Naive B cell (primary cell): ENCODE measurements at regions not wholly inside any gene's neighbourhood (a gene's known extent, or its start where the extent isn't known, plus 50 kb on each side); places are given as distances from the start of the nearest gene placed in this dataset.
"Not testable (repeated sequence)": the region's sequence is repeated elsewhere in the genome, so short reads cannot be mapped to it uniquely, and the experiment has no call there.

Experiments
- ATAC-seq, 2 donors: fragments of 150-1000 bp; cut with Tn5 transposase; 2 replicates each; pipeline ENCODE4 v1.10.0; 2021; ENCODE audit warnings: low read depth in 2 of 2, mild to moderate bottlenecking in 2 of 2, moderate library complexity in 2 of 2
- DNase-seq: peaks from one replicate; pipeline ENCODE4 v3.0.0; 2022
- H3K27ac Mint-ChIP-seq, 6 donors: one replicate each; pipeline ENCODE4 v1.8.0; 2020 to 2022; ENCODE audit warnings: mild to moderate bottlenecking in 6 of 6, mixed read lengths in 6 of 6, moderate library complexity in 5 of 6, inconsistent platforms in 2 of 6
- H3K27me3 Mint-ChIP-seq, 3 donors: one replicate each; pipeline ENCODE4 v1.8.0; 2021 to 2022; ENCODE audit warnings: mixed read lengths in 3 of 3, mild to moderate bottlenecking in 1 of 3
- H3K36me3 Mint-ChIP-seq, 2 donors: one replicate each; pipeline ENCODE4 v1.8.0; 2020 to 2022; ENCODE audit warnings: mixed read lengths in 2 of 2, inconsistent platforms in 1 of 2, mild to moderate bottlenecking in 1 of 2
- H3K4me1 Mint-ChIP-seq, 3 donors: one replicate each; pipeline ENCODE4 v1.8.0; 2020 to 2022; ENCODE audit warnings: mixed read lengths in 3 of 3, inconsistent platforms in 1 of 3, mild to moderate bottlenecking in 1 of 3, moderate library complexity in 1 of 3
- H3K4me3 Mint-ChIP-seq, 8 donors: one replicate each; pipeline ENCODE4 v1.8.0; 2020 to 2022; ENCODE audit warnings: mild to moderate bottlenecking in 8 of 8, mixed read lengths in 8 of 8, moderate library complexity in 8 of 8, inconsistent platforms in 2 of 8
- H3K9me3 Mint-ChIP-seq, 7 donors: one replicate each; pipeline ENCODE4 v1.8.0; 2020 to 2022; ENCODE audit warnings: mixed read lengths in 7 of 7, mild to moderate bottlenecking in 5 of 7, inconsistent platforms in 2 of 7, moderate library complexity in 1 of 7

DNA sequence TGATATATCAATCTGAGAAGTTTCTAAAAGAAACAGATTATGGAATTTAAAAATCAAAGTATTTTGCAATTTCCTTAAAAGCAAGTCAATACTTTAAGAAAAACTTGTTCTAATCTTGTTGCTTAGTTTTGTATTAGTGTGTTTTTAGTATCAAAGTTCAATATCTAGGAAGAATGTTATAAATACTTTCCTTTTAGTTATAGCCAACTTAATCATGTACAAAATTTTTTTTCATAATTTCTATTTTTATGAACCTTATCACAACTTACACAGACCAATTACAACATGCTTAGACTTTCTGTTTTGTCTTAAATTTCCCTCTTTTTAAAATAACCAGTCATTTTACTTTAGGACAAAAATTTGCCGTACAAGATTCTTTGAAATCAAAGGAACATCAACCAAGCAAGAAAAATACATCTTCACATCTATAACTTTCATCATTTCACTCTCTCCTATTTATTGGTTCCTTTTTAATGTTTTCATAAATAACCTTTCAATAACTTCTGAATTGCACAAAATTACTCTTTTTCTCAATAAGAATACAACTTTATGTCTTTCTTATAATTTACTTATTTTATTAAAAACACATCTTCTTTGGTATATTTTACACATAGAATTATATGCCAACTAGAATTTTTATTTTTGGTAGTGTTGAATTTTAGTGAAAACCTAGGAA, 308.2 kb upstream of the GLI3 start:
- DNase-seq (no peak), ATAC-seq (no peak)
- no peaks in the 10 kb centered on the region for H3K36me3 Mint-ChIP-seq
- H3K4me3 Mint-ChIP-seq = no peak overlapping the region
- no peaks in the 10 kb centered on the region for H3K27me3 Mint-ChIP-seq
- no peak overlapping the region for H3K27ac Mint-ChIP-seq
- H3K9me3 Mint-ChIP-seq = peaks cover 0 to 22% (median 10%) of the 10 kb centered on the region in 7 donors
- no peaks in the 10 kb centered on the region for H3K4me1 Mint-ChIP-seq

DNA sequence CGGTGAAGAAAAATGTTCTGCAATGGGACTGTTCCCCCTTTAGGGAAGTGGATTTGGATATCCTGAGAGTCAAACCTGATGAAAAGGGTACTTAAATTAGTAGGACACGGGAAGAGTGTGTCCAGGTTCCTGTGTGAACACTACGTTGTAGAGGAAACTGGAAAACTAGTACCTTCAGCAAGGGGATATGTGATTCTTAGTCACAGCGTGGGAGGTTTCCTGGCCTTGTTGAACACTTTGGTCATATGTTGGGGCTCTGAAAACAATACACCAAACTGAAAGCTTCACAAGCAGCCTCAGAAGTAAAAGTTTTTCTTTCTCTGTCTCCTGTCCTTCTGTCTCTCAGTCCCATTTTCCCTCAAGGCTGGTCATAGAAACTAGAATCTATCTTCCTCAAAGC, 306.9 kb upstream of the GLI3 start:
- no peaks in the 10 kb centered on the region for H3K36me3 Mint-ChIP-seq
- no peaks in the 10 kb centered on the region for H3K27me3 Mint-ChIP-seq
- H3K27ac Mint-ChIP-seq = no peak overlapping the region
- ATAC-seq (no peak), DNase-seq (no peak)
- H3K4me1 Mint-ChIP-seq = no peaks in the 10 kb centered on the region
- peaks cover 0 to 22% (median 10%) of the 10 kb centered on the region in 7 donors for H3K9me3 Mint-ChIP-seq
- H3K4me3 Mint-ChIP-seq = no peak overlapping the region

DNA sequence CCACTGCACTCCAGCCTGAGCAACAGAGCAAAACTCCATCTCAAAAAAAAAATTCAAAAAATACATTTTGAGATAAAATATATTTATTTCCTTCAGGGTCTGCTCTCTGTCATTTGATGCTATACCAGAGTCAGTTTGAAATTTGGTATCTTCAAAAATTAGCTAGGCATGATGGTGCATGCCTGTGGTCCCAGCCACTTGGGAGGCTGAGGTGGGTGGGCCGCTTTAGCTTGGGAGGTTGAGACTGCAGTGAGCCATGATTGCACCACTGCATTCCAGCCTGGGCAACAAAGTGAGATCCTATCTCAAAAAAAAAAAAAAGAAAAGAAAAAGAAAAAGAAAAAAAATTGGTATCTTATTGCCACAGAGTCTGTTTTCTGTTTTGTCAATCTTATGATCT, 305.4 kb upstream of the GLI3 start:
- not testable (repeated sequence) for DNase-seq, H3K4me3 Mint-ChIP-seq, H3K4me1 Mint-ChIP-seq, H3K27ac Mint-ChIP-seq, H3K36me3 Mint-ChIP-seq, H3K27me3 Mint-ChIP-seq, ATAC-seq
- peaks cover 0 to 22% (median 9%) of the 10 kb centered on the region in 7 donors for H3K9me3 Mint-ChIP-seq

DNA sequence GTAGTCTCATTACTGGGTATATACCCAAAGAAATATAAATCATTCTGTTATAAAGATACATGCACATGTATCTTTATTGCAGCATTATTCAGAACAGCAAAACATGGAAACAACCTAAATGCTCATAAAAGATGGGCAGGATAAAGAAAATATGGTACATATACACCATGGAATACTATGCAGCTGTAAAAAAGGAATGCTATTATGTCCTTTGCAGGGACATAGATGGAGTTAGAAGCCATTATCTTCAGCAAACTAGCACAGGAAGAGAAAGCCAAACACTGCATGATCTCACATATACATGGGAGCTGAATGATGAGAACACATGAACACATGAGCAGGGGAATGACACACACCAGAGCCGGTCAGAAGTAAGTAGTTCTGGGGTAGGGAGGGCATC, 297.4 kb upstream of the GLI3 start:
- H3K27me3 Mint-ChIP-seq = no peaks in the 10 kb centered on the region
- no peaks in the 10 kb centered on the region for H3K4me1 Mint-ChIP-seq
- no peak for DNase-seq
- no peak overlapping the region for H3K4me3 Mint-ChIP-seq
- no peak overlapping the region for H3K27ac Mint-ChIP-seq
- no peaks in the 10 kb centered on the region for H3K36me3 Mint-ChIP-seq
- ATAC-seq = no peak
- peaks cover 0 to 42% (median 16%) of the 10 kb centered on the region in 7 donors for H3K9me3 Mint-ChIP-seq

DNA sequence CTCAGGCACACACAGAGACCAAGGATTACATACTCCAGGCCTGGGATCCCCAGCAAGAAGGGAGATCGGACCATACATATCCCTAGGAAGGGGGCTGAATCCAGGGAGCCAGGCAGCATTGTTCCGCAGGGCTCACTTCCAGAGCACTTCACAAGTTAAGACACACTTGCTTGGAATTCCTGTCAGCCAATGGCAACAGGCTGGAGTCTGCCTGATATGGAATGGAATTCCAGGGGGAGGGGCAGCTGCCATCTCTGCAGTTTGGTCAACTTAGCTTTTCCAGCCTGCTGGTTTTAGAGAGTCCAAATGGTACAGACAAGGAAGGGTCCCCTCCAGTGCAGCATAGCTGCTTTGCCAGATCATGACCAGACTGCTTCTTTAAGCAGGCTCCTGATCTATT, 290.0 kb upstream of the GLI3 start:
- DNase-seq (no peak), ATAC-seq (no peak)
- H3K36me3 Mint-ChIP-seq = no peaks in the 10 kb centered on the region
- no peaks in the 10 kb centered on the region for H3K4me1 Mint-ChIP-seq
- H3K27ac Mint-ChIP-seq = no peak overlapping the region
- no peak overlapping the region for H3K4me3 Mint-ChIP-seq
- peaks cover 5 to 26% (median 19%) of the 10 kb centered on the region in 7 donors for H3K9me3 Mint-ChIP-seq
- no peaks in the 10 kb centered on the region for H3K27me3 Mint-ChIP-seq

DNA sequence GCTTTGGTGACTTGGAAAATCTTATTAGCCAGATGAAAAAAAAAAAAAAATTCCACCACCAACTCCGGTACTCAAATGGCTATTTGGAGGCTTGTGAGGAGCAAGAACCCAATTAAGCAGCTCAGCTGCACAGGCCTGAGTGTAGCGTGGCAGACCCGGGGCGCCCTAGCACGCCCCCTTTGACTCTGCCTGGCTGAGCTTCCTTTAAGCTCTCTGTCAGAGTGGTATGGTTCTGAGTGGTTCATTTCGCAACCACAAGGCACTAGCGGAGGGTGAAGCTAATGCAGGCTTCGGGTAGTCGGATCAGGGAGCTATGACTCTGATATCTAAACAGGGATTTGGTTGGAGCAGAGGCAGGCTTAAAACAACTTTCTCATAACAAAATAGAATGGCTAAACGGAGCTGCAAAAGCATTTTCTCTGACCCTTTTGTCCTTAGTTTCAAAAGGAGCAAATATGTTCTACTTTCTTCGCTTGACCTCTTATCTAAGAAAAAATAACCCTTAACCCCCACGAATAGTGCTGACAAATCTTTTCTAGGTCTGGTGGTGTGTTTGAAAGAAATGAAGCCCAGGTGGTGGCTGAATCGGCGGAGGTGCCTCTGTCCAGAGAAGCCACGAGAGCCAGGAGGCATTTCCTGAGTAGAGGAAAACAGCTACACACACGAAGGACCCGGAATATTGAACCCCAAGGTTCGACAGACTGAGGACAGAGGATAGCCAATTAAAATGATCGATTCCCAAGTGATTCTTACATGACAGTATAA, 285.4 kb upstream of the GLI3 start:
- Mint-ChIP-seq H3K27ac (no peak overlapping the region), H3K9me3 (peaks cover 2 to 20% (median 6%) of the 10 kb centered on the region in 7 donors), H3K4me1 (no peaks in the 10 kb centered on the region), H3K27me3 (no peaks in the 10 kb centered on the region), H3K36me3 (no peaks in the 10 kb centered on the region), H3K4me3 (no peak overlapping the region)
- DNase-seq = no peak
- no peak for ATAC-seq

DNA sequence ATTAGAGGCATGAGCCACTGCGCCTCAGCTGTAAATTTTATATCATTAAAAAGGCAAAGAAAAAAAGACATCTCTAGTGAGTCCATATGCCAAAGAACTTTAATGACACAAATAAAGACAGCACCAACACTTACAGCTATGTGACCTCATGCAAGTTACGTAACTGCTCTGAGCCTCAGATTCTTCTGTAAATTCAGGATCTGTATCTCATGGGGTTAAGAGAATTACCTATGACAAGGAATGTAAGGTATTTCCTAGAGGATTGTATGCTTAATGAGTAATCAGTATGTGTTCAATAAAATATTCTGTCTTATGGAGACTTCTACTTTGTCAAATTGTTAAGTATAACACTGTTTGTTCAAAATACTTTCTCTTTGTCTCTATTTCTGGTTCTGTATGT, 274.0 kb upstream of the GLI3 start:
- ATAC-seq (no peak), DNase-seq (no peak)
- H3K36me3 Mint-ChIP-seq = no peaks in the 10 kb centered on the region
- no peaks in the 10 kb centered on the region for H3K4me1 Mint-ChIP-seq
- no peaks in the 10 kb centered on the region for H3K27me3 Mint-ChIP-seq
- no peak overlapping the region for H3K4me3 Mint-ChIP-seq
- peaks cover 0 to 9% (median 0%) of the 10 kb centered on the region in 7 donors for H3K9me3 Mint-ChIP-seq
- H3K27ac Mint-ChIP-seq = no peak overlapping the region

DNA sequence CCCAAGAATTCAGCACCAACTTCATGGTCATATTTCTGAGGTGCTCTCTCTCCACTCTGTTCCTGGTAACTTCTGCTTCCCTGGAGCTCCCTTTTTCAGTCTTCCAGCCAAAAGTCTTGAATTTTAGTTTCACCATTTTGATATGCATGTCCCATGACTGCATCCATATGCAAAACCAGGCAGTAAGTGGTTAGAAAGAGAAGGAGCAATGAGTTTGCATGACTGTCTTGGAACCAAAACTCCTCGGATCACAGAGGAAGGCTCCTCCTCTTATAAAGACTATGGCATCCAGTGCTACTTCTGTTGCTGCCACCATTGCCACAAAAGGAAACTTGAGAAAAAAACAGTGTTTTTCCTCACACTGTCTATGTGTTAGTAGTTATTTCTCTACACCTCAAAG, 269.1 kb upstream of the GLI3 start:
- peaks cover 0 to 13% (median 3%) of the 10 kb centered on the region in 7 donors for H3K9me3 Mint-ChIP-seq
- no peak for DNase-seq
- peaks cover 0 to 3% (median 0%) of the 10 kb centered on the region in 3 donors for H3K27me3 Mint-ChIP-seq

DNA sequence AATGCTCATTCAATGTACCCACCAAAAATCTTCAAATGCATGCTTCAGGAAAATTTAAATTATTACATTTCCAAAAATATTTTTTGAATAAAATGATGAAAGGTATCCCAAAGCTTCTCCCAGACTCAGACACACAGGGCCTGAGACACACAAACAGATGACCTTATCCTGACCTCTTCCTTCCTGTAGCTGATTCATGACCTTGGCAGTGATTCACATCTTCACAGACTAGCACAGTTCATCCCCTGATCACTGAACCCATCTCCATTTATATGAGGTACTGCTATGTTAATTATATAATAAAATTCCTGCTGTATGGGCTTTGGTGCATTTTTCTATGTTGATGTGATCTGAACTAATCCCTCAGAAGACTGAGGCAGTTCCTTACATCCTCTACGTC, 265.0 kb upstream of the GLI3 start:
- no peak overlapping the region for H3K27ac Mint-ChIP-seq
- H3K27me3 Mint-ChIP-seq = peaks cover 0 to 10% (median 10%) of the 10 kb centered on the region in 3 donors
- no peaks in the 10 kb centered on the region for H3K4me1 Mint-ChIP-seq
- H3K36me3 Mint-ChIP-seq = no peaks in the 10 kb centered on the region
- peaks cover 0 to 13% (median 3%) of the 10 kb centered on the region in 7 donors for H3K9me3 Mint-ChIP-seq
- ATAC-seq (no peak), DNase-seq (no peak)
- H3K4me3 Mint-ChIP-seq = no peak overlapping the region

More for the DNA sequence above, 269.1 kb upstream of the GLI3 start:
- Mint-ChIP-seq H3K36me3 (no peaks in the 10 kb centered on the region), H3K4me1 (no peaks in the 10 kb centered on the region), H3K27ac (no peak overlapping the region), H3K4me3 (no peak overlapping the region)
- no peak for ATAC-seq

DNA sequence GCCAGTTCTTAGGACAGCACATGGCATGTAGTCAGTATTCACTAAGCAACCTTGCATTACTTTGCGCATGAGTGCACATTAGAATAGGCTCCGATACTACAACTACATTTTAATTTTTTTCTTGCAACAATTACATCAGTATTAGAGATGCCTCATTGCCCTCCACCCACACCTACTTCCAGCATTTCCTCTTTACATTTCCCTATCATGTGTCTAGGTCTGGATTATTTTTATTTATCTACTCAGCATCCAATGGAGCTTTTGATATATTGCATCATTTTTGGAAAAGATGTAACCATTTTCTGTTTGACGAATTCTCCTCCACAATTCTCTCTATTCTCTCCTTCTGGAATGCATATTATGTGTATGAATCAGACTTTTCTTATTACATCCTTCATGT, 258.2 kb upstream of the GLI3 start:
- Mint-ChIP-seq H3K4me3 (no peak overlapping the region), H3K9me3 (peaks cover 0 to 3% (median 0%) of the 10 kb centered on the region in 7 donors), H3K27me3 (peaks cover 25 to 35% (median 32%) of the 10 kb centered on the region in 3 donors), H3K4me1 (peaks cover 0 to 4% (median 0%) of the 10 kb centered on the region in 3 donors), H3K36me3 (no peaks in the 10 kb centered on the region), H3K27ac (no peak overlapping the region)
- ATAC-seq = no peak
- DNase-seq = no peak

DNA sequence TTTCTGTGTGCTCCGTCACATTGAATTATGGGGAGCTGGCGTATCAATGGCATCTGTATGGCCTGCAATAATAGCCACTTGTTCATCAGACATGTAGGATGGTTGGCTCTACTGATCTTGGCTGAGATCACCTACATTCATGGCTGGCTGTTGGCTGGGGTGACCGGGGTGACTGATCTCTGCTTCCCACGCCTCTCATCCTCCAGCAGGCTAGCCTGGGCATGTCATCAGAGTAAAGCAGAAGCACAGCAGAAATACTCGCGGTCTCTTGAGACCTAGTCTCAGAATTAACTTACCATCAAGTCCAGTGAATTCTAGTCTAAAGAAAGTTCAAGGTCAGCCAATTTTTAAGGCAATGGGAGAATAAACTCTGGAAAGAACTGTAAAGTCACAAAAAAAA, 257.7 kb upstream of the GLI3 start:
- Mint-ChIP-seq H3K4me3 (peak overlapping the region in 1 of 8 donors; percentile 19), H3K27ac (no peak overlapping the region)
- ATAC-seq = no peak

DNA sequence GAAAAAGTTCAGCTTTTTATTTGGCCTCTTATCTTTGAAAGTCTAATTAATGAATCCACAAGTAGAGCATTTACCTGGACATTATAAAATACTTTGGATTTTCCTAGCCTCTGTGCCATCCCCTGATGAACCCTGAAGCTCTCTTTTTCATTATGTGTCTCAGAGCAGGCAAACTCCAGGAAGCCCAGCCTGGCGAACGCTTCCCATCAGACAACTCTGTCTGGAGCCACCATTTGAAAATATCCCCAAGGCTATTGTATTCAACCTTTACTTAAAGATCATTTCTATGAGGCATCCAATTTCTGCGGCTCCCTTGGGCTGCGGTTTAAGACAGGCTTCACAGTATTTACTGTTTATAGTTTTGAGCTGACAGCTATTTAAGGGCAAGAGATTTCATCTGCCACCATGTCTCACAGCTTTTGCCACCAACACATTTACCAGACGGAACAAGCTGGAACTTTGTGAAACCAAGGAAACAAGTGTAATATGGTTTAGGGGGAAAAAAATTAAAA, 257.2 kb upstream of the GLI3 start:
- ATAC-seq (no peak), DNase-seq (no peak)
- Mint-ChIP-seq H3K36me3 (no peaks in the 10 kb centered on the region), H3K9me3 (peaks cover 0 to 3% (median 0%) of the 10 kb centered on the region in 7 donors), H3K27me3 (peaks cover 25 to 37% (median 35%) of the 10 kb centered on the region in 3 donors), H3K27ac (no peak overlapping the region), H3K4me3 (no peak overlapping the region), H3K4me1 (peaks cover 0 to 4% (median 0%) of the 10 kb centered on the region in 3 donors)

More for the DNA sequence above, 257.7 kb upstream of the GLI3 start:
- Mint-ChIP-seq H3K36me3 (no peaks in the 10 kb centered on the region), H3K27me3 (peaks cover 25 to 35% (median 32%) of the 10 kb centered on the region in 3 donors), H3K9me3 (peaks cover 0 to 3% (median 0%) of the 10 kb centered on the region in 7 donors), H3K4me1 (peaks cover 0 to 4% (median 0%) of the 10 kb centered on the region in 3 donors)
- DNase-seq = no peak

DNA sequence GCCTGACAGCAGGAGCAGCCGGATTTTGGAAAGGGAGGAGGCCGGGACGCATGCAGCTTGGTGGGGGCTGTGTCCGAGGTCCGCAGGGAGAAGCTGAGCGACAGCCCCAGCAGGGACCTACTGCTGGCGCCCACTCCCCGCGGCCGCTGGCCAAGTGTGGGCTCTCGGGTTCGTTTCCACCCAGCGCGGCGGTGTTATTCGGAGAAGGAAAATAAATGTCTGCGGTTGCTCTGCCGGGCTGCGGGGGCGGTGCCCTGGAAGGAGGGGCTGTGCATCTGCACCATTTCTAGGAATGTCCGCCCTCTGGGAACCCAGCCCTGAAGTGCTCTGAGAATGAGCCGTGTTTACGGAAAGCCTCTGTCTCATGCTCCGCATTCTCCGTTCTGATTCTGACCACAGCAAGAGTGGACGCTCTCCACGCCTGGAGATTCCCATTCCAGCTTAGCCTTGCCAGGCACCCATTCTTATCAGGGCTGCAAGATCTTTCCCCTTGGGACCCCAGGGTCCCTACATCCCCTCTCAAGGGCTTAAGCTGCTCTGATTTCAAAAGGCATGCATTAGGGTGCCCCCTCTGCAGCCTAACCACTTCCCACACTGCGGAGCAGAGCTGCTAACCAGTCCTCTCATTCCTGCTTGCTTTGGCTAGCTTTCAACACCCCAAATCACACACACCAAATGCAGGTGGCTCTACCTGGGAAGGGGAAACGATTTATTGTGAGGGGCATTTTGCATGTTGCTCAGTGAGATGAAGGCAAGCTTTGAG, 256.6 kb upstream of the GLI3 start:
- Mint-ChIP-seq H3K4me3 (no peak overlapping the region), H3K36me3 (no peaks in the 10 kb centered on the region), H3K27me3 (peaks cover 25 to 37% (median 35%) of the 10 kb centered on the region in 3 donors), H3K27ac (no peak overlapping the region), H3K4me1 (peaks cover 0 to 4% (median 0%) of the 10 kb centered on the region in 3 donors), H3K9me3 (peaks cover 0 to 6% (median 1%) of the 10 kb centered on the region in 7 donors)
- ATAC-seq (no peak), DNase-seq (no peak)
